Mucosa of descending colon (tissue), 3 donors: ENCODE measurements at regions not wholly inside any gene's neighbourhood (a gene's known extent, or its start where the extent isn't known, plus 50 kb on each side); places are given as distances from the start of the nearest gene placed in this dataset.

Source experiments
- ATAC-seq: fragments of 200-7000 bp; cut with Tn5 transposase; one replicate; pipeline ENCODE4 v1.9.1; 2020; ENCODE audit warnings: mild to moderate bottlenecking, moderate library complexity
- DNase-seq, 3 donors: peaks; one replicate each; pipeline ENCODE4 v3.0.0-alpha.2; 2020
- H3K36me3 ChIP-seq: fragments of 200-600 bp; one replicate; pipeline ENCODE4 v1.8.0; 2021; ENCODE audit warnings: low read depth, mild to moderate bottlenecking
- H3K4me1 ChIP-seq: fragments of 200-600 bp; one replicate; pipeline ENCODE4 v1.8.0; 2021; ENCODE audit warnings: low read depth, mild to moderate bottlenecking
- H3K4me3 ChIP-seq: fragments of 200-600 bp; one replicate; pipeline ENCODE4 v1.8.0; 2021; ENCODE audit warnings: mild to moderate bottlenecking
- H3K9me3 ChIP-seq: fragments of 200-600 bp; one replicate; pipeline ENCODE4 v1.8.0; 2021; ENCODE audit warnings: mild to moderate bottlenecking
- CTCF ChIP-seq: fragments of 200-600 bp; IDR thresholded peaks from one replicate; pipeline ENCODE4 v1.8.0; 2022; ENCODE audit warnings: antibody characterized with exemption, mild to moderate bottlenecking
- intact Hi-C, 2 donors: fragments of 100-400 bp; cut with DNase I in 1 of 2; cut with micrococcal nuclease in 1 of 2; formaldehyde crosslinking; loops; one replicate each; pipeline versions ENCODE4 v1.11.0 to v1.11.1; 2022; cut with DNase I, micrococcal nuclease
- donor health status: DM: no; HTN: no; CAD: no; lungs with moderate emphysema.
- donor health status: DM: no; HTN: no; CAD: no.
- donor health status: DM: no; HTN: yes; CAD: no.

GRCh38 chr7:106788637-106789036, 76.4 kb upstream of the PIK3CG start:
- TF ChIP-seq CTCF: no peak
- Histone ChIP-seq H3K4me1 (no peaks in the 10 kb centered on the region), H3K36me3 (no peaks in the 10 kb centered on the region), H3K9me3 (no peaks in the 10 kb centered on the region), H3K4me3 (no peak overlapping the region)
- ATAC-seq: no peak
- intact Hi-C loops: no loop called here
- DNase-seq: no peak

GRCh38 chr7:106791526-106791925, 73.6 kb upstream of the PIK3CG start:
- intact Hi-C loops: loop anchor here in 1 of 2 donors (10.0 kb wide), 1 partner anchor 363 kb away; no protein-coding TSS in a partner anchor
- no peak for TF ChIP-seq CTCF
- DNase-seq: no peak
- no peak for ATAC-seq
- Histone ChIP-seq H3K36me3 (no peaks in the 10 kb centered on the region), H3K9me3 (no peaks in the 10 kb centered on the region), H3K4me1 (no peaks in the 10 kb centered on the region), H3K4me3 (no peak overlapping the region)

GRCh38 chr7:106792233-106792926, 72.7 kb upstream of the PIK3CG start:
- no peak for DNase-seq
- Histone ChIP-seq H3K4me1 (no peaks in the 10 kb centered on the region), H3K9me3 (no peaks in the 10 kb centered on the region), H3K36me3 (no peaks in the 10 kb centered on the region), H3K4me3 (no peak overlapping the region)
- intact Hi-C loops: loop anchor here in 1 of 2 donors (10.0 kb wide), 1 partner anchor 362 kb away; no protein-coding TSS in a partner anchor
- no peak for ATAC-seq
- TF ChIP-seq CTCF: no peak

GRCh38 chr7:106793015-106793975, 71.8 kb upstream of the PIK3CG start:
- intact Hi-C loops: loop anchor here in 1 of 2 donors (10.0 kb wide), 1 partner anchor 362 kb away; no protein-coding TSS in a partner anchor
- peak; percentile 20 for TF ChIP-seq CTCF
- Histone ChIP-seq H3K36me3 (no peaks in the 10 kb centered on the region), H3K4me1 (no peaks in the 10 kb centered on the region), H3K9me3 (no peaks in the 10 kb centered on the region), H3K4me3 (no peak overlapping the region)
- DNase-seq (no peak), ATAC-seq (peak; percentile 66)

GRCh38 chr7:106794276-106795083, 70.6 kb upstream of the PIK3CG start:
- H3K9me3 ChIP-seq: no peaks in the 10 kb centered on the region
- TF ChIP-seq CTCF: no peak
- no peaks in the 10 kb centered on the region for H3K36me3 ChIP-seq
- no peak for ATAC-seq
- H3K4me1 ChIP-seq: no peaks in the 10 kb centered on the region
- intact Hi-C loops: loop anchor here in 1 of 2 donors (10.0 kb wide), 1 partner anchor 360 kb away; no protein-coding TSS in a partner anchor
- H3K4me3 ChIP-seq: no peak overlapping the region
- DNase-seq: no peak
